Activated CD4-positive, alpha-beta T cell treated with anti-CD3 and anti-CD28 coated beads for 4 hours (primary cell): ENCODE measurements at regions not wholly inside any gene's neighbourhood (a gene's known extent, or its start where the extent isn't known, plus 50 kb on each side); places are given as distances from the start of the nearest gene placed in this dataset.

Experiments
- DNase-seq, 2 donors: peaks; one replicate each; pipeline ENCODE4 v3.0.0-alpha.2; 2020

DNA sequence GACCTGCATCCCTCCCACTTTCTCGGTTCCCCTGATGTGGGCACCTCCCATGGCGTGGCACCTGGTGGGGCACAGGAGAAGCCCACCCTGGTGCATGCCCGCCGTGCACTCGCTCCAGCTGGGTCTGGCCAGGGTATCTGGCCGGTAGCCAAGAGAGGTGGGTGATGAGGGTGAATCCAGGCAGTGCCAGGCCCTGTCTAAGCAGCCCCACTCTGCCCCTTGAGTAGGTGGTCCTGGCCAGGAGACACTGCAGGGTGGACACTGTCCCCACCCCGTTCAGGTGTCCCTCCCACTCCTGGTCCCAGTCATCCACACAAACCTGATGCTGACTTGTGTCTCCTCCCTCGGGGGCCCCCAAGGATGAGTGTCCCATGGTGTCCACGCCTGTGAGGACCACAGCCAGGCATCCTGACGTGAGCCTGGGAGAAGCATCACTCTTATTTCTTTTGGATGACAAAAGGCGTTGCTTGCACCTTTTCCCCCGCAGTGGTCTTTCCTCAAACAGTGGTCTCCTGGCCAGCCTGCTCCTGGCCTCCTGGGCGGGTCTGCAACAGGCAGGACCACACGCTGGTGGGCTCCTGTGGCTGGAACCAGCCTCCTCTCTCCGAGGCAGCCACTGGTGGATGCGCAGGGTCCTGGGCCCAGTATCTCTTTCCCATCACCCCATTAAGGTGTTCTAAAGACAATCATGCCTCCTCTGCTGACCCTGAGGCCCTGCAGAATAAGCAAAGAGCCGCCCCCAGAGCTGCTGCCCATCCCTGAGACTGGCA, 922.3 kb downstream of the BRD1 start:
- no peak for DNase-seq

DNA sequence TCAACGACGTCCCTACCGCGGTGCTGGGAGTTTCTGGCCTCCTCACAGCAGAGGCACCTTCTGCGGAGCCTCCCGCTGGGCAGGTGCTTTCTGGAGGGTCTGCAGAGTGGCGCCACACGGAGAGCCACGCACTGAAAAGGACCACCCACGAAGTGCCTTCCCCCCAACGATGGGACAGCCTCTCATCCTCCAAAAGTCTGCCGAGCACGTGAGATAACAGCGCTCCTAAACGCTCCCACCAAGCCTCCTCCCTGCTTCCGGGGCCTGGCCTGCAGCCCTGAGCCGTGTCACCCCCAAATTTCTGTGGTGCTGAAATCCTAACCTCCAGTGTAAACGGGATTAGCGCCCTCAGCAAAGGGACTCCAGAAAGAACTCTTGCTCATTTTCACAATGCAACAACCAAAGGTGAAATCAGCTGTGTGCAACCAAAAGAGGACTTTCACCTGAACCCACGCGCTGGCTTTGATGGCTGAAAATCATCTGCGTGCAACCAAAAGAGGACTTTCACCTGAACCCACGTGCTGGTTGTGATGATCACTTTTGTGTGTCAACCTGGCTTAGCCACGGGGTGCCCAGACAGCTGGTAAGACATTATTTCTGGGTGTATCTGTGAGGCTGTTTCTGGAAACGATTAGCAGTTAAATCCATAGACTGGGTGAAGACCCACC, 924.6 kb downstream of the BRD1 start:
- no peak for DNase-seq

DNA sequence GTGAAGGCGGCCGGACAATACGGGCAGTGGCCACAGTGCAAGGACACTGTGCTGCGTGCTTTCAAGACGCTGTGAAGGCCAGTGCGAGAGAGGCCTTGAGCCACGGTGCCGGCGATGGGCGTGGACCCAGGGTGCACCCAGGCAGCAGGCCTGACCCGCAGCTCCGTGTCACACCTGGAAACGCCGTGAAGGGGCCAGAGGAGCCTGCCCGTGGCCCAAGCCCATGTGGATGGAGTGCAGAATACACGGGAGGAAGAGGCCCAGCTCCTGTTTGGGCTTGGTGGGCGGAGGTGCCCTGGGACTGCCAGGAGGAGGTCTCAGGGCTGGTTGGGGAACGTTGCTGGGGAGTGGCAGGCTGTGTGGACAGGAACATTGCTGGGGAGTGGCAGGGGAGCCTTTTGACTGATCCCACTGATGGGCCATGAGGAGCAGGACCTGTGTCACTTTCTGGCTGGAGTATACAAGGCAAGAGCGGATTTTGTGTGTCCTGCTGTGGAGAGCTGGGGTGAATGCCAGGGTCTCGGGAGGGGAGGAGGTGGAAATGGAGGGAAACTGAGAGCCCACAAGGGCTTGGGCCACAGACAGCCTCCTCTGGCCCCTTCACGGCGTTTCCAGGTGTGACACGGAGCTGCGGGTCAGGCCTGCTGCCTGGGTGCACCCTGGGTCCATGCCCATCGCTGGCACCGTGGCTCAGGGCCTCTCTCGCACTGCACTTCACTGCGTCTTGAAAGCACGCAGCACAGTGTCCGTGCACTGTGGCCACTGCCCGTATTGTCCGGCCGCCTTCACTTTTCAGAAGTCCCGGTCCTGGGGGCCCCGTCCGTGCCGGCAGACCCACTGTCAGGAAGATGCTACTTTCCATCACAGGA, 925.4 kb downstream of the BRD1 start:
- DNase-seq = no peak

DNA sequence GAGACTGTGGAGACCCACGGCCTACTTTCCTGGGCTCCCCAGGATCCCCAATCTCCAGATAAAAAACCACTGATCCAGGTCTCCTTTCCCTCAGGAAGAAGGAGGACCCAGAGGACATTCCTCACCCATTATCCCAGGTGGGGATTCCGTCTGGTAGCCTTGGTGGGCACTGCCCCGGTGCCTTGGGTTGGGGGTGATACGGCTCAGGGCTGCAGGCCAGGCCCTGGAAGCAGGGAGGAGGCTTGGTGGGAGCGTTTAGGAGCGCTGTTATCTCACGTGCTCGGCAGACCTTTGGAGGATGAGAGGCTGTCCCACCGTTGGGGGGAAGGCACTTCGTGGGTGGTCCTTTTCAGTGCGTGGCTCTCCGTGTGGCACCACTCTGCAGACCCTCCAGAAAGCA, 926.3 kb downstream of the BRD1 start:
- no peak for DNase-seq

DNA sequence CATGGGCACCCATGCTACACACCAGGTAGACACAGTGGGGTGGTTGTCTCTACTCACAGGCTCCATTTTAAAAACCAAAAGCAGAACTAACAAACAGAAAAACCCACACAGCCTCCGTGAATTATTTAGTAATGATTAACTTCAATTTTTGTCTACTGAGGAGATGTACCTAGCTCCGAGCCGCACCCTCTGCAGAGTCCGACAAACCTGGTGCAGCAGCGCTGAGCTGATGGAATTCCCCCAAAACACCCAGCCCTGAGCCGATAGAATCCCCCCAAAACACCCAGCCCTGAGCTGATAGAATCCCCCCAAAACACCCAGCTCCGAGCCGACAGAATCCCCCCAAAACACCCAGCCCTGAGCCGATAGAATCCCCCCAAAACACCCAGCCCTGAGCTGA, 927.0 kb downstream of the BRD1 start:
- no peak for DNase-seq

DNA sequence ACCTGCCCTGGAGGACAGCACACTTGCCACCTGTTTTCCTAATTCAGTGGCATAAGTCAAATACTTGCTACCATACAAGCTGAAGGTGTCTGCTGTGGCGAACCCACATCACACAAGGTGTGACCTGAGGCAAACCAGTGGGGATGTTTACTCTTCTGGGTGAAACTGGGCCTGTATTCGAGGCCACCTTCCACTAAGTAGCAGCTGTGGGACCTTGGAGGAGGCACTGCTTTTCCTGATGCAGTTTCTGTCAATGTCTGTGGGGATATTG, 927.4 kb downstream of the BRD1 start:
- no peak for DNase-seq

DNA sequence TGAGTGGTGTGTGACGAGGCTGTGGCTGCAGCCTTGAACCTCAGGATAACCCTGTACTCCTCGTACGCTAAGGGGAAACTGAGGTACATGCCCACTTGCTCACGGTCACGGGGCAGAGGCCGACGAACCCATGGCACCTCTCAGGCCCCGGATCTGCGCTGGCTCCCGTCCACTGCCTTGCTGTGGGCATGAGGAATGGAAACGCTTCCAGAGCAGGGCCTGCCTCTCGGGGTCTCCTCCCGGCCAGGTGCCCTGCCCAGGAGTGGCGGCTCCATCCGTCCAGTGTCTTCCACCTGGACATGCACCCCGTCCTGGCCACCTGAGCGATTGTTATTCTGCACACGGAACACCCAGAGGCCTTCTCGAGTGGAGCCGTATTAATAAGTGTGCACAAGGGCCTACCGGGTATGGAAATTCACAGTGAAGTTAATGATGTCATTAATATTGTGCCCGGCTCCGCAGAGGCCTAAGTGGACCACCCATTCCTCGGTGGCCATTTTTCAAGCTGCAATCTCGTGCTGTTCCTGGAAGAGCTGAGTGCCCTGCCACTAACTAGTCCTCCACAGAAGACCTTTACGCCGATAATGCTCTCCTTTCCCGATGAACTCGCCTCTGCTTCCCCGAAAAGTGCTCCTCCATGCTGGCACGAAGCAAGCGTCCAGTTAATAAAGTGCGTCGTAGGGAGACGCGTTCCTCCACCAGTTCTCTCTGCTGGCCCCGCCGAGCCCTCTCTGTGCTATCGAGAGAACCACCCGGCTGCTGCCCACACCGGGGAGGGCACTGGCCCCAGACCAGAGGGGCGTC, 927.9 kb downstream of the BRD1 start:
- DNase-seq = no peak

DNA sequence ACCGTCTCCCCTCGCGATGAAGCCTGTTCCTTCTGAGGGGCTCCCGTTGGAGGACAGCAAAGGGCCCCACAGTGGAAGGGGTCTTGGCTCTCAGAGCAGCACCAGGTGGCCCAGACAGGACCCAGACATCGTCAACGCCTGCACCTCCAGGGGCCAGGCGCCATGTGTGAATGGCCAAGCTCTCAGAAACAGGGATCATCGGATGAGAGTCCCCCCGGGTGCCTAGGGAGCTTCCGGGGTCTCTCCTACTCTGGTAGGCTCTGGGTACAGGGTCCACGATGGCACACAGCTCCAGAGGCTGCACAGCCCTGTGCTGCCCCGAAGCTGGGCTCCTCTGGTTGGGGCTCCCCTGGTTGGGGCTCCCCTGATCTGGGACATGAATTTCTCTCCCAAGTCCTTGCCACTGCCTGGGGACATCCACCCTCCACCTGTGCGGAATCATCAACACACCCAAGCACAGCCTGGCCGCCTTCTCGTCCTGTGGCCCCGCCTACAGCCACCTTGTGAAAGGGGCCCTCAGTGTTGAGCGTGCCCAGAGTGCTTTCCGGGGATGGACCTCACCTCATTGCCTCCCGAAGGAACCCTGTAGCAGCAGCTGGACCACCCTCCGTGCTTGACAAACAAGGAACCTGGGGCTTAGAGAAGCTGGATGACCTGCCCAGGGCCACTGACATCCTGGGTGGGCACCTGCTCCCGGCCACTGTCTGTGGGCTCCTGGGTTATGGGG, 929.0 kb downstream of the BRD1 start:
- no peak for DNase-seq

DNA sequence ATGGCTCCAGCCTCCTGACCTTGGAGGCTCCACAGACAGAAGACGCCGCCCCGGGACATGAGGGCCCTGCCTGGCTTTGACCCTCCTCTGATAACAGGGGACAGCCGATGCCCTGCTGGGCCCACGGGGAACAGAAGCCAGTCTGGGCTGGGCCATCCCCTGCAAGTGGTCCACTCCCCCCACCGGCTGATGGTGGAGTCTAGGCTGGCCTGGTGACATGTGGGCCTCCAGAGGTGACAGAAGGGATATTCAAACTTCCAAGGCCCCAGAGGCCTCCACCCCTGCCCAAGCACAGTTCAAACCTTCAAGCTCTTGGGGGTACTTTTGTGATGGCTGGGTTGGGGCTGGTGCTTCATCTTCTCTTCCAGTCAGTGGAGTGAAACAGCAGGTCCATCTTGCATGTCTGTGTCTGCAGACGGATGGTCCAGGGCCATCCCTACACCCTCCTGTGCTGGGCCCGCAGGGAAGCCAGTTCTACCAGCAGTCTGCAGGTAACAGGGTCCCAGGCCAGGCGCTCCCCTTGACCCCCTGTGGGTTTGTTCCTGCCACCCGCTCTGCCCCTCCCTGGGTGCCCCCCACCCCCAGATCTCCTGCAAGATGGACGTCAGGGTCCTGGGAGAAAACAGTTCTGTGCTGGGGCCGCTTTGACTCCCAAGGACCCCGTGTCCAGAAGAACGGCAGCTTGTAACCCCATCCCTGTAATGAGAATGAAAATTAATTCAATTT, 929.9 kb downstream of the BRD1 start:
- no peak for DNase-seq

DNA sequence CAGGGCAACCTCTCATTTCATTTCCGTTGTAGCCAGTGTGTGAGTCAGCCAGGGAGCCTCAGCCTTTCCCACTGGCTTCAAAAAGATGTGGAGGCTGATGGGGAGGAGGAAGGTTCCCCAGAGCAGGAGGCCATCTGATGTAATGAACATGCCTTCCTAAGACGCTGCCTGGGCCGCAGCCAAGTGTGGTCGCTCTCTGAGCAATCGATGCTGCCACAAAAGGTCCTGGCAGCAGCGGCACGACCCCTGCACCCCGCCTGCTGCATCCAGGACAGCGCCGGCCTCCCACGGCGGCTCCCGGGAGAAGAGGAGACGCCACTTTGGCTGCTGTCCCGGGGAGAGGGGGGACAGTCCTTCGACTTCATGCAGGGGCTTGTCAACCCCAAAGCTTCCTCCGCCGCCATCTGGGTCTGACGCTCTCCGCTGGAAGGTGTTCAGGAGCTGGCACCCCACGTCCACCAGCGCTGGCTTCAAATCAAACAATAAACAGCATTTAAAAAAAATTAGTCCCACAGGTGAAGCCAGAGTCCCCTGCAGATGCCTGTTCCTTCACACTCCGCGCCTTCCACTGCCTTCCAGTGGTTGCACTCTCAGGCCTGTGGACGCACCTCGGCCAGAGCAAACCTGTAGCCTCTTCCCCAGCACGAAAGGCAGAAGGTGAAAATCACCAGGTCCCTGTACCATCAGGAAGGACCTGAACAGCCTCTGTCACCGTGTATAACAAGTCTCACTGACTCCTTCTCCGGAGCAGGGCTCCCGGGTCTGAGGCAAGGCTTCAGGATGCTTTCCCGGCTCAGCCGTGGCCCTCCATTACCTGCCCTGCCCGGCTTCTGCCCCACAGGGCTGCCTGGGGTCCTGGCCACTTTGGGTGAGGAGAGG, 930.7 kb downstream of the BRD1 start:
- DNase-seq = no peak

DNA sequence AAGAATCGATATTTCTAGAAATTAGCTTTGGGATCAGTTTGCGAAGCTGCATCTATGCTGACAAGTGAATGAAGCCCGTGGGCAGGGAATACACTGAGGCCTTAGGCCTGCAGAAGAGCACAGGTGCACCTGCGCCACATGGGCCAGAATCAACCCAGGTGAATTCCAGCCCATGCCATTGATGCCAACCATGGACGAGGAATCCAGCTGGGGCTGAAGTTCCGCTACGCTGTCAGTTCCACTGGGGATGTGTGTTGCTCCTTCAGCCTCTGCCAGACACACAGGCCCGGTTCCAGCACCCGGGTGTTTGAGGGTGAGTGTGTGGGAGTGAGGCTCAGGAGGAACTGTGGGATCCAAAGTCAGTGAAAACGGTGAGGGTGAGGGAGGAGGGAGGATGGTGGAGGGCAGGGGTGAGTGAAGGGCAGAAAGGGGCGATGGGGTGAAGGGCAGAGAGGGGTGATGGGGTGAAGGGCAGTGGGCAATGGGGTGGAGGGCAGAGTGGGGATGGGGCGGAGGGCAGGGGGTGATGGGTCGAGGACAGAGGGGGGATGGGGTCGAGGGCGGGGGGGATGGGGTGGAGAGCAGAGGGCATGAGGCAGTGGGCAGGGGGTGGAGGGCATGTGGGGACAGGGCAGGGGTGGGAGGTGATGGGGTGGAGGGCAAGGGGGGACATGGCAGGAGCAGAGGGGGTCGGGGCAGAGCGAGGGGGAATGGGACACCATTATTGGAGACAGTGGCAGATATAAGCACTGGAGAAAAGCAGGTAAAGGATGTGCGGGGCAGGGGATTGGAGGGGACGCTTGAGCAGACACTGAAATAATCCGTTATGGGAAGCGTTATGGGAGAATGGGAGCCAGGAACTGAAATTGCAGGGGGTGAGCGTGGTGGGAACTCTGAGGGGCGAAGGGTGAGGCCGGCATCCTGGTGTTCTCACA, 931.6 kb downstream of the BRD1 start:
- no peak for DNase-seq

DNA sequence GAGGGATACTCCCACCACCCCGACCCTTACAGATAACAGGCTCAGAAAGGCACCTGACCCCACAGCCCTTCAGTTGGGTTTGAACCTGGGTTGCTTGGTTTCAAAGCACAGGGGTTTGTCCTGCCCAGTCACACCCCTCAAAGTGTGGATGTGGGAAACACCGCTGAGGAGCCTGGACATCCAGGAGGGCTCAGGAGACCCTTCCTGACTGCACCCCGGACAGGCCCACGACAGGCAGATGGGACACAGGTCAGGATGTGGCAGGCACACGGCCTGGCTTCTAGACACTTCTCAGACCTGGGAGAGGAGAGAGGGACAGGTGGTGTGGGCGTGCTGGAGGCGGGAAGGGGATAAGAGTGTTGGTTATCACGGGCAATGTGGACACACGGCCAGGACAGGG, 932.3 kb downstream of the BRD1 start:
- no peak for DNase-seq

DNA sequence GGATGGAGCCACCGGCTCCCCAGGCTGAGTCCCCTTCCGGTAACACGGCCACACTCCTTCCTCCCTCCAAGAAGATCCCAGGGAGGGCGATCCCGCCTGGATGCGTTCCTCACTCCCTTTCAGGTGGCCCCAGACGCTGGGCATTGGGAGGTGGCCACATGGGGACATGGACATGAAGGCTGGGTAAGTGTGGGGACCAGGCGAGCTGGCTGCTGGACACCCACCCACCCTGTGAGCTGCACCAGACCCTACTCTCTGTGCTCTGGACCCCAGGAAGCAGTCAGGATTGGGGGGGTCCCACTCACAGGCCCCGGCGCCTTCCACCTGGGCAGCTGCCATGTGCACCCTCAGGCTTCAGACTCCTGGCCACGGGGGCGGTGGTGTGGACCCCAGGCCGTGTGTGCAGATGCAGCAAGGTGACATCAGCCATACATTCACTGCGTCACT, 932.8 kb downstream of the BRD1 start:
- DNase-seq = no peak

DNA sequence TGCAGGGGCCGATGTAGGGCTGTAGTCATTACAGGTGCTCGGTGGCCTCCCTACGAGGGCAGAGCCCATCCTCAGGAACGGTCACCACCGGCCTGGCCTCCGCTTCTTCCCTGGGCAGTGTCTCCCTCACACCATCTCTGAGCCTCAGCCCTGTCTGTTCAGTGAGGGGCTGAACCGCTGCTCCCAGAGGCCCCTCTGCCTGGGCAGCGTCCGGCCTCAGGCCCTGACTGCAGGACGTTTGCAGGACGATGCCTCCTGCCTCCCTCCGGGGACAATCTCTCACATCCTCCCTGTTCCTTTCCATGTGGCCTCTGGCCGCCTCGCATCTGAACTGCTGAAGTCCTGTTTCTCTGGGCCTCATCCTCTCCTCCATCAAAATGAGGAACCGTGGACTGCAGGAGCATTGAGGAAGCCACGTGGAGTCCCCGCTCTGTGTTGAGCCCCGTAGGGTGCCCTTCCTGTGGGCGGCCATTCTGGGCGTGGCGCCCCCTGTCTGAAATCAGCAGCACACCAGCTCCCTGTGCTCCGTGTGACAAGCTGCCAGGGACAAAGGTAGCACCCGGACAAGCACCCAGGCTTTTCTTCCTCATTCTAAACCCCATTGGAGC, 933.5 kb downstream of the BRD1 start:
- no peak for DNase-seq

DNA sequence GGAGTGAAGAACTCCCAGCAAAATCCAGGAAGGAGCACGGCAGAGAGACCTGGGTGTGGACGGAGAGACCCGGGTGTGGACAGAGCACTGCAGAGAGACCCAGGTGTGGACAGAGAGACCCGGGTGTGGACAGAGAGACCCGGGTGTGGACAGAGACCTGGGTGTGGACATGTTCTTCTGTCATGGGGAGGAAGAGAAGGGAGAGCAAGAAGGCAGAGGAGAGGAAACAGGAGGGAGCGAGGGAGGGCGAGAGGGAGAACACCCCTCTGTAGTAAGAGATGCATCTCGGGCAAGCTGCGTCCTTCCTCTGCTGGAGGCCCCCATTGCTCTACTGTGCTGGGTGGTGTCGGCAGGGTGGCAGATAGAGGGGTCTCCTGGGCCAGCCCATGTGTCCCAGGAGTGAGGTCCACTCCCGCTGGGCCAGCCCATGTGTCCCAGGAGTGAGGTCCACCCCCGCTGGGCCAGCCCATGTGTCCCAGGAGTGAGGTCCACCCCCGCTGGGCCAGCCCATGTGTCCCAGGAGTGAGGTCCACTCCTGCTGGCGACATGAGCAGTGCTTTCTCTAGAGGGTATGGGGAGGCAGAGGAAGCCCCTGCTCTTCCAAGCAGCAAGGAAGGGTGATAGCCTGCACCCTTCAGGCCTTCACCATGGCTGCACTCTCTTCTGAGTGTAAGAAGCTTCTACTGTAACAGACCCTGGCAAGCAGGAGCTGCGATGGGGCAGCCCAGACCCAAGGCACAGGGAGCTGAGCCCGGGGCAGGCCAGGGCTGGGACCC, 934.2 kb downstream of the BRD1 start:
- DNase-seq = no peak

DNA sequence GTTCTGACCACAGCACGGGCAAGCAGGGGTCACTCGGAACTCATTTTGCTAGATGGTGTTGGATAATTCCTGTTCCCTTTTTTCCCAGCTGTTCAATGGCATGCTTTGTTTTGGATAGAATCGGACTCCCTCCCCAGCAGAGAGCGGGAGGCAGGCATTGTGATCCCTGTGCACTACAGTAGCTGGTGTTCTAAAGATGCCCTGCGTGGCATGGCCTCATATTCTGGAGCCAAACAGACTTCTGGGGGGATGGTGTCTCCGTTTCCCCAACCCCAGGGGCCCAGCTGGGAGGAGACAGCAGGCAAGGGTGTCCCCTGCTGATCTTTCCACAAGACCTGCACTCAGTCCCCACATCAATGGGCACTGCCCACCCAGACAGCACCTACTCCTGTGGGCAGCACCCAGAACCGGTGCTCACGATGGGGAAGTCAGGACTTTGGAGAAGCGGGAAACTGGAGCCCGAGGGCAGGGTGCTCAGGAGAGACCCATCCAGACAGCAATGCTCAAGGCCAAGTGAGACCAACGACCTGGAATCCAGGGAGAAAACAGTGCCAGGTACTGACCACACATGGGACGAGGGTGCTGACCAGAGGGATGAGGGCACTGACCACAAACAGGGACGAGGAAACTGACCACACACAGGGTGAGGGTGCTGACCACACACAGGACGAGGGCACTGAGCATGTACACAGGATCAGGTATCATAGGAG, 934.9 kb downstream of the BRD1 start:
- DNase-seq = no peak
